ENCODE measurements at regions not wholly inside any gene's neighbourhood (a gene's known extent, or its start where the extent isn't known, plus 50 kb on each side); places are given as distances from the start of the nearest gene placed in this dataset.

- BruUV-seq (replicated peaks): no TSS peak
- TF ChIP-seq, protein P1, sequence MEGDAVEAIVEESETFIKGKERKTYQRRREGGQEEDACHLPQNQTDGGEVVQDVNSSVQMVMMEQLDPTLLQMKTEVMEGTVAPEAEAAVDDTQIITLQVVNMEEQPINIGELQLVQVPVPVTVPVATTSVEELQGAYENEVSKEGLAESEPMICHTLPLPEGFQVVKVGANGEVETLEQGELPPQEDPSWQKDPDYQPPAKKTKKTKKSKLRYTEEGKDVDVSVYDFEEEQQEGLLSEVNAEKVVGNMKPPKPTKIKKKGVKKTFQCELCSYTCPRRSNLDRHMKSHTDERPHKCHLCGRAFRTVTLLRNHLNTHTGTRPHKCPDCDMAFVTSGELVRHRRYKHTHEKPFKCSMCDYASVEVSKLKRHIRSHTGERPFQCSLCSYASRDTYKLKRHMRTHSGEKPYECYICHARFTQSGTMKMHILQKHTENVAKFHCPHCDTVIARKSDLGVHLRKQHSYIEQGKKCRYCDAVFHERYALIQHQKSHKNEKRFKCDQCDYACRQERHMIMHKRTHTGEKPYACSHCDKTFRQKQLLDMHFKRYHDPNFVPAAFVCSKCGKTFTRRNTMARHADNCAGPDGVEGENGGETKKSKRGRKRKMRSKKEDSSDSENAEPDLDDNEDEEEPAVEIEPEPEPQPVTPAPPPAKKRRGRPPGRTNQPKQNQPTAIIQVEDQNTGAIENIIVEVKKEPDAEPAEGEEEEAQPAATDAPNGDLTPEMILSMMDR (IDR thresholded peaks at IDR 0.05; ENCODE audit: unreplicated experiment): no peak
- intact Hi-C loops (cut with micrococcal nuclease; ENCODE audit: unreplicated experiment): no loop called here
- H3K4me3 Mint-ChIP-seq (ENCODE audit: low read depth, unreplicated experiment): no peak overlapping the region
- no peaks in the 10 kb centered on the region for H3K9me3 Mint-ChIP-seq (ENCODE audit: low read depth, unreplicated experiment)
- CTCF ChIA-PET: interaction anchor here (0.7 to 2.0 kb wide), 9 partner anchors 8 to 394 kb away, joined by 3 to 19 read pairs (median 4); partner anchors contain the start of gene SCN3B
- DNase-seq: no peak
- peaks cover 32% of the 10 kb centered on the region for H3K27me3 Mint-ChIP-seq (ENCODE audit: unreplicated experiment)
- H3K4me1 Mint-ChIP-seq (ENCODE audit: low read depth, unreplicated experiment): no peaks in the 10 kb centered on the region
- H3K27ac Mint-ChIP-seq (ENCODE audit: unreplicated experiment): no peak overlapping the region
- H3K36me3 Mint-ChIP-seq (ENCODE audit: insufficient read depth, unreplicated experiment): no peaks in the 10 kb centered on the region
Measured at GRCh38 chr11:123260511-123261211, 65.6 kb upstream of the CLMP start.

DNA sequence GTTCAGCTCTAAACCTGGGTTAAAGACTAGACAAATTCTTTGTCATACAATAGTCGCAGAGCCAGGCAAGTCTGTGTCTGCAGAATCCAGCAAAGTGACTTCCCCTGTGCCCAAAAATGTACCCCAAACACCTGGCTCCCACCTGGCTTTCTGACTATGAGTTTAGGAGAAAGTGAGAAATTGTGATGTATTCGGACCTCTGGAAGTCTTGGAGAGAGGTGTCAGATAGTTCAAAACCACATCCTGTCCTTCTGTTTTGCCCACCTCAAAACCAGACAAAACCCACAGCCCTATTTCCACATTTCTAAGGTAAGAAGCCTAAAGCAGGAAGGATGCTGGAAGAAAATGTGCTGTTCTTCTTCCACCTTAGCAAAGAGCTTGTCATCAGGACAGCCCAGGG, 63.8 kb upstream of the CLMP start:
- no peak overlapping the region for H3K27ac Mint-ChIP-seq (ENCODE audit: unreplicated experiment)
- H3K36me3 Mint-ChIP-seq (ENCODE audit: insufficient read depth, unreplicated experiment): no peaks in the 10 kb centered on the region
- intact Hi-C loops (cut with micrococcal nuclease; ENCODE audit: unreplicated experiment): no loop called here
- TF ChIP-seq, protein P1 (IDR thresholded peaks at IDR 0.05; ENCODE audit: unreplicated experiment): no peak
- peaks cover 26% of the 10 kb centered on the region for H3K27me3 Mint-ChIP-seq (ENCODE audit: unreplicated experiment)
- H3K9me3 Mint-ChIP-seq (ENCODE audit: low read depth, unreplicated experiment): no peaks in the 10 kb centered on the region
- no peak for DNase-seq
- BruUV-seq (replicated peaks): no TSS peak
- H3K4me1 Mint-ChIP-seq (ENCODE audit: low read depth, unreplicated experiment): no peaks in the 10 kb centered on the region
- H3K4me3 Mint-ChIP-seq (ENCODE audit: low read depth, unreplicated experiment): no peak overlapping the region
- CTCF ChIA-PET: no interaction called here

- DNase-seq: no peak
- intact Hi-C loops (cut with micrococcal nuclease; ENCODE audit: unreplicated experiment): no loop called here
- TF ChIP-seq, protein P1 (IDR thresholded peaks at IDR 0.05; ENCODE audit: unreplicated experiment): no peak
- Mint-ChIP-seq H3K27me3 (ENCODE audit: unreplicated experiment) (peaks cover 29% of the 10 kb centered on the region), H3K36me3 (ENCODE audit: insufficient read depth, unreplicated experiment) (no peaks in the 10 kb centered on the region), H3K4me1 (ENCODE audit: low read depth, unreplicated experiment) (no peaks in the 10 kb centered on the region), H3K4me3 (ENCODE audit: low read depth, unreplicated experiment) (no peak overlapping the region), H3K9me3 (ENCODE audit: low read depth, unreplicated experiment) (no peaks in the 10 kb centered on the region), H3K27ac (ENCODE audit: unreplicated experiment) (no peak overlapping the region)
- BruUV-seq (replicated peaks): no TSS peak
- CTCF ChIA-PET: interaction anchor here (0.6 kb wide), 1 partner anchor 212 kb away, joined by 3 read pairs; no protein-coding TSS in a partner anchor
Measured at GRCh38 chr11:123257370-123257769, 62.3 kb upstream of the CLMP start.

- CTCF ChIA-PET: no interaction called here
- DNase-seq: no peak
- no TSS peak for BruUV-seq (replicated peaks)
- no peaks in the 10 kb centered on the region for H3K4me1 Mint-ChIP-seq (ENCODE audit: low read depth, unreplicated experiment)
- H3K36me3 Mint-ChIP-seq (ENCODE audit: insufficient read depth, unreplicated experiment): no peaks in the 10 kb centered on the region
- H3K27ac Mint-ChIP-seq (ENCODE audit: unreplicated experiment): no peak overlapping the region
- intact Hi-C loops (cut with micrococcal nuclease; ENCODE audit: unreplicated experiment): no loop called here
- TF ChIP-seq, protein P1 (IDR thresholded peaks at IDR 0.05; ENCODE audit: unreplicated experiment): no peak
- no peaks in the 10 kb centered on the region for H3K9me3 Mint-ChIP-seq (ENCODE audit: low read depth, unreplicated experiment)
- no peak overlapping the region for H3K4me3 Mint-ChIP-seq (ENCODE audit: low read depth, unreplicated experiment)
- peaks cover 41% of the 10 kb centered on the region for H3K27me3 Mint-ChIP-seq (ENCODE audit: unreplicated experiment)
Measured at GRCh38 chr11:123255909-123256308, 60.9 kb upstream of the CLMP start.
